ENCODE measurements at regions not wholly inside any gene's neighbourhood (a gene's known extent, or its start where the extent isn't known, plus 50 kb on each side); places are given as distances from the start of the nearest gene placed in this dataset.

DNA sequence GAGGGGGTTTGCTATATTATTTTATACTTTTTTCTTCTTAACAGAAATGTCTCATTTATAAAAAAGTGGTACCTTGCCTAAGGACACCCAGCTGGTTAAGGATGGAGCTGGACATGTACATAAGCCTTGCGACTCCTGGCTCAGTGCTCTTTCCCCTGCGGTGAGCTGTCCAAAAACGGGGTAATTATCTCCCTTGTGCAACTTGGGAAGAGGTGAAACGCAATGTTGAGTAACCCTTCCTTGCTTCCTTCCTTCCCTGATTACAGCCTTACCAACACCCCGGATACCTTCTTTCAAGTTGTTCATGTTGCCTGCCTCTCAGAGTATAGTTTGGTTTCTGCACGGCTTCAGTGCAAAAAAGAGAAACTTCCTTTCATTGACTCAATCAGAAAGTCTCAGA lies 94.1 kb upstream of the XYLT1 start:
- intact Hi-C loops (cut with DNase I; ENCODE audit: low total_unique reads), result no loop called here
- DNase-seq (ENCODE audit: low spot score in 2 of 2), result no peak
- Histone ChIP-seq H3K36me3 (no peaks in the 10 kb centered on the region), H3K27me3 (peaks cover 0 to 14% of the 10 kb centered on the region in 2 donors), H3K27ac (no peak overlapping the region), H3K9me3 (peaks cover 0 to 7% of the 10 kb centered on the region in 2 donors), H3K4me1 (no peaks in the 10 kb centered on the region), H3K4me3 (no peak overlapping the region)
- TF ChIP-seq POLR2AphosphoS5 (IDR thresholded peaks at IDR 0.05) (no peak), POLR2A (IDR thresholded peaks at IDR 0.05) (no peak)
- TF ChIP-seq, protein P1, sequence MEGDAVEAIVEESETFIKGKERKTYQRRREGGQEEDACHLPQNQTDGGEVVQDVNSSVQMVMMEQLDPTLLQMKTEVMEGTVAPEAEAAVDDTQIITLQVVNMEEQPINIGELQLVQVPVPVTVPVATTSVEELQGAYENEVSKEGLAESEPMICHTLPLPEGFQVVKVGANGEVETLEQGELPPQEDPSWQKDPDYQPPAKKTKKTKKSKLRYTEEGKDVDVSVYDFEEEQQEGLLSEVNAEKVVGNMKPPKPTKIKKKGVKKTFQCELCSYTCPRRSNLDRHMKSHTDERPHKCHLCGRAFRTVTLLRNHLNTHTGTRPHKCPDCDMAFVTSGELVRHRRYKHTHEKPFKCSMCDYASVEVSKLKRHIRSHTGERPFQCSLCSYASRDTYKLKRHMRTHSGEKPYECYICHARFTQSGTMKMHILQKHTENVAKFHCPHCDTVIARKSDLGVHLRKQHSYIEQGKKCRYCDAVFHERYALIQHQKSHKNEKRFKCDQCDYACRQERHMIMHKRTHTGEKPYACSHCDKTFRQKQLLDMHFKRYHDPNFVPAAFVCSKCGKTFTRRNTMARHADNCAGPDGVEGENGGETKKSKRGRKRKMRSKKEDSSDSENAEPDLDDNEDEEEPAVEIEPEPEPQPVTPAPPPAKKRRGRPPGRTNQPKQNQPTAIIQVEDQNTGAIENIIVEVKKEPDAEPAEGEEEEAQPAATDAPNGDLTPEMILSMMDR (IDR thresholded peaks at IDR 0.05), result no peak

DNA sequence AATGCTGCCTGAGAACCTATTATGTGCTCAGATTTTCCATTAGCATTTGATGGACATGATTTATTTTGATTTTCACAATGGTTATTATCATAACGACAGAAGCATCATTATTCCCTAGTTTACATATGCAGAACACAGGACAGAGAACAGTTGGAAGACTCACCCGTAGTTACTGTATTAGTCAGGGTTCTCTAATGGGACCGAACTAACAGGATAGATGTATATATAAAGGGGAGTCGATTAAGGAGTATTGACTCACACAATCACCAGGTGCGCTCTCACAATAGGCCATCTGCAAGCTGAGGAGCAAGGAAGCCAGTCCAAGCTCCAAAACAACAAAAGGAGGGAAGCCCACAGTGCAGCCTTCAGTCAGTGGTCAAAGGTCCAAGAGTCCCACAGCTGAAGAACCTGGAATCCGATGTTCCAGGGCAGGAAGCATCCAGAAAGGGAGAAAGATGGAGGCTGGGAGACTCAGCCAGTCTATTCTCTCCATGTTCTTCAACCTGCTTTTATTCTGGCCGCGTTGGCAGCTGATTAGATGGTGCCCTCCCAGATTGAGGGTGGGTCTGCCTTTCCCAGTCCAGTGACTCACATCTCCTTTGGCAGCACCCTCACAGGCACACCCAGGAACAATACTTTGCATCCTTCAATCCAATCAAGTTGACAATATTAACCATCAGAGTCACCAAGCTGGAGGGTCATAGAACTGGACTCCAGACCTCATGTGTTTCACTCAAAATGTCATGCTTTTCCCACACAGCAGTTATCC lies 92.7 kb upstream of the XYLT1 start:
- no peak overlapping the region for H3K27ac ChIP-seq
- H3K27me3 ChIP-seq, result peaks cover 0 to 22% of the 10 kb centered on the region in 2 donors
- H3K4me1 ChIP-seq, result no peaks in the 10 kb centered on the region
- H3K36me3 ChIP-seq, result no peaks in the 10 kb centered on the region
- DNase-seq (ENCODE audit: low spot score in 2 of 2), result no peak
- TF ChIP-seq, protein P1 (IDR thresholded peaks at IDR 0.05), result no peak
- no peak for TF ChIP-seq POLR2A (IDR thresholded peaks at IDR 0.05)
- TF ChIP-seq POLR2AphosphoS5 (IDR thresholded peaks at IDR 0.05), result no peak
- H3K9me3 ChIP-seq, result peaks cover 0 to 7% of the 10 kb centered on the region in 2 donors
- no peak overlapping the region for H3K4me3 ChIP-seq
- intact Hi-C loops (cut with DNase I; ENCODE audit: low total_unique reads), result no loop called here

DNA sequence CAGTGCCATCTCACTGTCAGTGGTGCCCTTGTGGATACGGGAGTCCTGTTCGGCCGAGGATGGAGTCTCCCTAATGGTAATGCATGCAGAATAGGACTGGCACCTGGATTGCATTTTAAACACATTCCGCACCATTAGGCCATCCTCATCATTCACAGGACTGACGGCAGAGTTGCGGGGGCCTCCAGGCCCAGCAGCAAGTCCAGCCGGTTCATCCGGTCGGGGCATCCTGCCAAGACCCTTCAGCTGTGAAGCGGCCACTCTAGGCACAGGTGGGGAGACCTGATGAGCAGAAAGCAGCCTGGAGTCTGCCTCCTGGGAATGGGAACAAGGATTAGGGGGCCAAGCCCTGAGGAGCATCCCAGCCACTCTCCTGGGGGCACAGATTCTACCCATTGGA lies 90.3 kb upstream of the XYLT1 start:
- no peaks in the 10 kb centered on the region for H3K36me3 ChIP-seq
- TF ChIP-seq, protein P1 (IDR thresholded peaks at IDR 0.05), result no peak
- TF ChIP-seq POLR2AphosphoS5 (IDR thresholded peaks at IDR 0.05) (no peak), POLR2A (IDR thresholded peaks at IDR 0.05) (no peak)
- no peak for DNase-seq (ENCODE audit: low spot score in 2 of 2)
- no peak overlapping the region for H3K4me3 ChIP-seq
- peaks cover 0 to 6% of the 10 kb centered on the region in 2 donors for H3K9me3 ChIP-seq
- H3K27me3 ChIP-seq, result peaks cover 0 to 22% of the 10 kb centered on the region in 2 donors
- no peak overlapping the region for H3K27ac ChIP-seq
- H3K4me1 ChIP-seq, result no peaks in the 10 kb centered on the region
- intact Hi-C loops (cut with DNase I; ENCODE audit: low total_unique reads), result no loop called here

DNA sequence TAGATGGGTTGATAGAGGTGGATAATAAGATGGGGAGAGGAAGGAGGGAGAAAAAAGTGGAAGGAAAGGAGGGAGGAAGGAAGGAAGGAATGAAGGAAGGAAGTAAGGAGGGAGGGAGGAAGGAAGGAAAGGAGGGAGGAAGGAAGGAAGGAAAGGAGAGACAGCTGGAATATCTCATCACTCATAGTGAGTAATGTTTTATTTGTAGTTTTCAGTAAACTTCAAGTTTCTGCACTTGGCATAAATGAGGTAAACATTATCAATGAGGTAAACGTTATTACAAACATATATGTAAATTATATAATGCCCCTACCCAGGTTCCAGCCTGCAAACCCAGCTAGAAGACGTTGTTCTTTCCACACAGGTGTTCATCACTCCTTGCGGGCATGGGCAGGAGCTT lies 89.8 kb upstream of the XYLT1 start:
- peaks cover 0 to 22% of the 10 kb centered on the region in 2 donors for H3K27me3 ChIP-seq

DNA sequence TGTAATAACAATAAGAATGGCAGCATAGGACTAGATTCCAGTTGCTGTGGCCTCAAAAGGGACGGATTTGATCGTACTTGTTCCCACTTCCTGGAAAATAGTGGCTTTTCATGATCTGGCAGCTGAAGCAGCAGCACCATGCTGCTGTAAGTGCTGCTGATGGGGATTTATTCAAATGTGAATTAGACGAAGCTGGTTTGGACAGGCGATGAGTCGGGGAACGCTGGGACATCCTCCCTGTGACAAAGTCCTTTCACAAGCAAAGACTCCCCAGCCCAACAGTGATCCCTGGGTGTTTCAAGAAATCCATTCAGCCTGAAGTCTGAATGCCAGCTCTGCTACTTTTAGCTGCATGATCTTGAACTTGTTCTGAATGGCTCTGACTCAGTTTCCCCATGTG lies 88.6 kb upstream of the XYLT1 start:
- intact Hi-C loops (cut with DNase I; ENCODE audit: low total_unique reads), result no loop called here
- Histone ChIP-seq H3K4me3 (no peak overlapping the region), H3K4me1 (no peaks in the 10 kb centered on the region), H3K36me3 (no peaks in the 10 kb centered on the region), H3K9me3 (no peaks in the 10 kb centered on the region), H3K27me3 (peaks cover 0 to 22% of the 10 kb centered on the region in 2 donors), H3K27ac (no peak overlapping the region)
- DNase-seq (ENCODE audit: low spot score in 2 of 2), result no peak
- TF ChIP-seq POLR2A (IDR thresholded peaks at IDR 0.05) (no peak), POLR2AphosphoS5 (IDR thresholded peaks at IDR 0.05) (no peak)
- TF ChIP-seq, protein P1 (IDR thresholded peaks at IDR 0.05), result no peak

More for the DNA sequence above, 89.8 kb upstream of the XYLT1 start:
- Histone ChIP-seq H3K9me3 (peaks cover 0 to under 1% of the 10 kb centered on the region in 2 donors), H3K27ac (no peak overlapping the region), H3K4me1 (no peaks in the 10 kb centered on the region), H3K4me3 (no peak overlapping the region), H3K36me3 (no peaks in the 10 kb centered on the region)
- intact Hi-C loops (cut with DNase I; ENCODE audit: low total_unique reads), result no loop called here
- DNase-seq (ENCODE audit: low spot score in 2 of 2), result no peak
- no peak for TF ChIP-seq POLR2AphosphoS5 (IDR thresholded peaks at IDR 0.05)
- no peak for TF ChIP-seq POLR2A (IDR thresholded peaks at IDR 0.05)
- TF ChIP-seq, protein P1 (IDR thresholded peaks at IDR 0.05), result no peak

Data from breast epithelium (tissue), 4 donors.